HUES6 (cell line): ENCODE measurements at regions not wholly inside any gene's neighbourhood (a gene's known extent, or its start where the extent isn't known, plus 50 kb on each side); places are given as distances from the start of the nearest gene placed in this dataset.
"Not testable (repeated sequence)": the region's sequence is repeated elsewhere in the genome, so short reads cannot be mapped to it uniquely, and the experiment has no call there.

Source experiments
- H3K27ac ChIP-seq: 2 replicates; pipeline ENCODE4 v1.7.0; 2013; ENCODE audit warnings: low read depth, mild to moderate bottlenecking, low read length, inconsistent platforms
- H3K27me3 ChIP-seq: 2 replicates; pipeline ENCODE4 v1.6.1; 2013; ENCODE audit warnings: low read length; ENCODE audit not compliant: control insufficient read depth, insufficient read depth
- H3K36me3 ChIP-seq: 2 replicates; pipeline ENCODE4 v1.6.1; 2013; ENCODE audit warnings: low read length; ENCODE audit not compliant: control insufficient read depth, insufficient read depth
- H3K4me1 ChIP-seq: 2 replicates; pipeline ENCODE4 v1.6.1; 2013; ENCODE audit warnings: low read length; ENCODE audit not compliant: control insufficient read depth, insufficient read depth
- H3K4me3 ChIP-seq: 2 replicates; pipeline ENCODE4 v1.5.1; 2013; ENCODE audit warnings: low read depth, low read length
- H3K9ac ChIP-seq: one replicate; pipeline ENCODE4 v1.6.1; 2013; ENCODE audit warnings: mild to moderate bottlenecking, low read length
- H3K9me3 ChIP-seq: 2 replicates; pipeline ENCODE4 v1.6.1; 2013; ENCODE audit warnings: low read depth, low read length; ENCODE audit not compliant: control insufficient read depth, insufficient read depth

GRCh38 chrX:155757046-155757759 is 123.9 kb upstream of the VAMP7 start:
- Histone ChIP-seq H3K36me3 (no peaks in the 10 kb centered on the region), H3K27ac (no peak overlapping the region), H3K4me3 (no peak overlapping the region), H3K9me3 (peaks cover 5% of the 10 kb centered on the region; the same call in 1 of the 2 replicates), H3K27me3 (no peaks in the 10 kb centered on the region), H3K9ac (no peak overlapping the region), H3K4me1 (no peaks in the 10 kb centered on the region)

DNA sequence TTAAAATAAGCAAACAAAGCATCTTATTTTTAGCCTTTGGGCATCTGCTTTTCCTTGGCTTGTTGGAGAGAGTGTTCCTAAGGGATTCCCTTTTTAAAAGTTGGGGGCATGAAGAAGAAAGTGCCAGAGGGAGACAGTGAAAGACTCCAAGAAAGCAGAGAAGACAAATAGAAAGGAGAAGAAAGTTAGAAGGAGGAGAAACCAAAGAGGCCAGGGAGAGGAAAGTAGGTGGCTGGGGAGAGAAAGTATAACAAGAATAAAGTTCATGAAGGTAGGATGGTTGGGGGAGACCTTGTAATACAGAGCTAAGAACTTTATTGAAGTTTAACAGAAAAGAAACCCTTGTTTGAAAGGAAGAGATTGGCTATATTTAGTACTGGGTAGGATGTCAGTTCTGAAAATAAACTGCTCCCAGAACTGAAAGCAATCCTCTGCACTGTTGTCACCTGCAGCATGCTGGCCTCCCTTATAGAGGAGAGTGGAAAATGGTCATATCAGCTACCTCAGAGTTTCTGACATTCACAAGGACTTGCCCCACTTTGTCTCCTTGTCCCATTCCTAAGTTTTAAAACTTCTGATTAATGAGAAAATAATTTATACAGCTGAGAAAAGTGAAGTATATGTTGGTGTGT is 125.3 kb upstream of the VAMP7 start:
- peaks cover 3% of the 10 kb centered on the region; the same call in 1 of the 2 replicates for H3K9me3 ChIP-seq
- H3K4me3 ChIP-seq: no peak overlapping the region
- no peak overlapping the region for H3K9ac ChIP-seq
- H3K36me3 ChIP-seq: no peaks in the 10 kb centered on the region
- H3K4me1 ChIP-seq: no peaks in the 10 kb centered on the region
- no peaks in the 10 kb centered on the region for H3K27me3 ChIP-seq
- no peak overlapping the region for H3K27ac ChIP-seq

GRCh38 chrX:155751131-155751530 is 130.0 kb upstream of the VAMP7 start:
- no peak overlapping the region for H3K9ac ChIP-seq
- no peaks in the 10 kb centered on the region for H3K36me3 ChIP-seq
- no peak overlapping the region for H3K27ac ChIP-seq
- no peaks in the 10 kb centered on the region; the same call in 1 of the 2 replicates for H3K27me3 ChIP-seq
- no peak overlapping the region for H3K4me3 ChIP-seq
- no peaks in the 10 kb centered on the region for H3K4me1 ChIP-seq
- peaks cover 5% of the 10 kb centered on the region; the same call in 1 of the 2 replicates for H3K9me3 ChIP-seq

- H3K36me3 ChIP-seq: no peaks in the 10 kb centered on the region
- H3K27me3 ChIP-seq: no peaks in the 10 kb centered on the region; the same call in 1 of the 2 replicates
- no peaks in the 10 kb centered on the region for H3K4me1 ChIP-seq
- H3K9ac ChIP-seq: no peak overlapping the region
- H3K4me3 ChIP-seq: no peak overlapping the region
- H3K9me3 ChIP-seq: peaks cover 9% of the 10 kb centered on the region; the same call in 1 of the 2 replicates
- H3K27ac ChIP-seq: no peak overlapping the region
Observed at GRCh38 chrX:155747520-155747919, 133.6 kb upstream of the VAMP7 start.

DNA sequence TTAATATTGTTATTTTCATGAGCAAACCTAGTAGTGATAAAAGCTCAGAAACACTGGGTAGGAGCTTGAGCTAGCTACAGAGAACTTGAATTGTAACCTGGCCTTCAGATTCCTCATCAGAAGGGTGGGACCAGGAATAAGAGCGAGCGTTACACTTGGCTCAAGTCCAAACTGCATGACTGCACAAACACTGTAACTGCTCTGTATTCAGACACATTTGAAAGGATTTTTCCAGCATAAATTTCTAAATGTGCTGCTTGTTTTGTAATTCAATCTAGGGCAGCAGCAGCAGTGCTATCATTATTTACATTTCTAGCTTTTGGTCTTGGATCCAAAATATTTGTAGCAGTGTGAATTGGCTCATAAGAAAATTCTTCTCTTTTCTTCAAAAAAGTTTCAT is 133.0 kb upstream of the TMLHE start:
- H3K4me1 ChIP-seq: no peaks in the 10 kb centered on the region
- no peak overlapping the region for H3K4me3 ChIP-seq
- no peaks in the 10 kb centered on the region for H3K36me3 ChIP-seq
- no peak overlapping the region for H3K27ac ChIP-seq
- H3K9ac ChIP-seq: no peak overlapping the region
- no peaks in the 10 kb centered on the region; the same call in 1 of the 2 replicates for H3K27me3 ChIP-seq
- peaks cover 8% of the 10 kb centered on the region for H3K9me3 ChIP-seq

- H3K4me1 ChIP-seq: no peaks in the 10 kb centered on the region
- no peaks in the 10 kb centered on the region; the same call in 1 of the 2 replicates for H3K27me3 ChIP-seq
- no peak overlapping the region for H3K9ac ChIP-seq
- H3K9me3 ChIP-seq: peaks cover 12% of the 10 kb centered on the region
- no peak overlapping the region for H3K27ac ChIP-seq
- H3K4me3 ChIP-seq: no peak overlapping the region
- H3K36me3 ChIP-seq: no peaks in the 10 kb centered on the region
Observed at GRCh38 chrX:155744534-155744933, 131.8 kb upstream of the TMLHE start.

DNA sequence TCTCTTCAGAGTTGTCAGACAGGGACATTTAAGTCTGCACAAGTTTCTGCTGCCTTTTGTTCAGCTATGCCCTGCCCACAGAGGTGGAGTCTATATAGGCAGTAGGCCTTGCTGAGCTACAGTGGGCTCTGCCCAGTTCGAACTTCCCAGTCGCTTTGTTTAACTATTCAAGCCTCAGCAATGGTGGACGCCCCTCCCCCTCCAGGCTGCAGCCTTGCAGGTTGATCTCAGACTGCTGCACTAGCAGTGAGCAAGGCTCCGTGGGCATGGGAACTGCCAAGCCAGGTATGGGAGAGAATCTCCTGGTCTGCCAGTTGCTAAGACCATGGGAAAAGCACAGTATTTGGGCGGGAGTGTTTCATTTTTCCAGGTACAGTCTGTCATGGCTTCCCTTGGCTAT is 115.6 kb upstream of the TMLHE start:
- not testable (repeated sequence) for H3K36me3 ChIP-seq, H3K9me3 ChIP-seq, H3K27ac ChIP-seq, H3K9ac ChIP-seq, H3K4me1 ChIP-seq, H3K27me3 ChIP-seq, H3K4me3 ChIP-seq

- Histone ChIP-seq H3K4me1 (0 out of 2 replicates have a peak, but pooled peaks cover 4% of the 10 kb centered on the region), H3K27ac (no peak overlapping the region), H3K36me3 (no peaks in the 10 kb centered on the region), H3K4me3 (no peak overlapping the region), H3K27me3 (no peaks in the 10 kb centered on the region), H3K9me3 (peaks cover 10% of the 10 kb centered on the region; the same call in 1 of the 2 replicates), H3K9ac (no peak overlapping the region)
Observed at GRCh38 chrX:155718972-155719586, 106.3 kb upstream of the TMLHE start.

DNA sequence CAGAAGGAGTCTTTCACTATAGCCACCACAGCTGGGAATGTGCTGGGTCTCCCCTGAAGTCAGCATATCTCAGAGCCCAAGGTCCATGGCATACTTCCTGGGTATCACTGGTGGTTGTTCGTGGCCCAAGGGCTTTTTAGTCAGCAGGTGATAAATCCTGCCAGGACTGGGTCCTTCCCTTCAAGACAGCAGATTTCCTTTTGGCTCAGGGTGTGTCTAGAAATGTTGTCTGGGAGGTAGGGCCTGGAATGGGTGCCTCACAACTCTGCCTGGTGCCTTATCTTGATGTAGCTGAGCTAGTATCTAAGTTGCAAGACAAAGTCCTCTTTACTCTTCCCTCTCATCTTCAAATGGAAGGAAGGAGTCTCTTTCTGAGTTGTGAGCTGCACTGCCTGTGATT is 102.4 kb upstream of the TMLHE start:
- H3K27me3 ChIP-seq: no peaks in the 10 kb centered on the region

DNA sequence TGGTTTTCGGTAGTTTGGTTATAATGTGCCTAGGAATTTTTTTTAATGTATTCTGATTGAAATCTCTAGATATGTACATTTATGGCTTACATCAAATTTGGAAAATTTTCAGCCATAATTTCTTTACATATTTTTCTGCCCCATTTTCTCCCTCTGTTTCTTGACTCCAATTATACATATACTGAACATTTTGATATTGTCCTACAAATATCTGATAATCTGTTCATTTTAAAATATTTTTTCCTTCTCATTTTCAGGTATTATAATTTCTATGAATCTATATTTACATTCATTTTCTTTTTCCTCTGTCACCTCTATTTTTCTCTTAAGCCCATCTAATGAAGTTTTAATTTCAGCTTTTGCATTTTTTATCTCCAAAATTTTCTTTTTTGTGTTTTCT is 82.7 kb upstream of the TMLHE start:
- Histone ChIP-seq H3K4me3 (no peak overlapping the region), H3K27me3 (no peaks in the 10 kb centered on the region)

More for the DNA sequence above, 102.4 kb upstream of the TMLHE start:
- no peak overlapping the region for H3K9ac ChIP-seq
- 0 out of 2 replicates have a peak, but pooled peaks cover 4% of the 10 kb centered on the region for H3K4me1 ChIP-seq
- peaks cover 12% of the 10 kb centered on the region; the same call in 1 of the 2 replicates for H3K9me3 ChIP-seq
- no peak overlapping the region for H3K4me3 ChIP-seq
- no peaks in the 10 kb centered on the region for H3K36me3 ChIP-seq
- H3K27ac ChIP-seq: no peak overlapping the region

DNA sequence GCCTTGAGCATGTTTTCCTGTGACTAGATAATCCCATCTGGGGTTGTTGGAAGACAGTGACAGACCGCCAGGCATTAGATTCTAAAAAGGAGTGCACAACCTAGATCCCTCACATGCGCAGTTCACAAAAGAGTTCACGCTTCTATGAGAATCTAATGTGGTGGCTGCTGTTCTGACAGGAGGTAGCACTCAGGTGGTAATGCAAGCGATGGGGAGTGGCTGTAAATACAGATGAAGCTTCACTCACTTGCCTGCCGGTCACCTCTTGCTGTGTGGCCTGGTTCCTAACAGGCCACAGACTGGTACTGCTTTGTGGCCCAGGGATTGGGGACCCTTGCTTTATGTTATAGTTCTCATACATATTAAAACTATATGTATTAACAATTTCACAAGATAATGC is 81.9 kb upstream of the TMLHE start:
- Histone ChIP-seq H3K27ac (no peak overlapping the region), H3K27me3 (no peaks in the 10 kb centered on the region), H3K4me3 (no peak overlapping the region), H3K9ac (no peak overlapping the region), H3K9me3 (peaks cover 11% of the 10 kb centered on the region; the same call in 1 of the 2 replicates), H3K4me1 (no peaks in the 10 kb centered on the region), H3K36me3 (no peaks in the 10 kb centered on the region)

More for the DNA sequence above, 82.7 kb upstream of the TMLHE start:
- no peaks in the 10 kb centered on the region for H3K36me3 ChIP-seq
- H3K9ac ChIP-seq: no peak overlapping the region
- peaks cover 11% of the 10 kb centered on the region; the same call in 1 of the 2 replicates for H3K9me3 ChIP-seq
- H3K4me1 ChIP-seq: no peaks in the 10 kb centered on the region
- H3K27ac ChIP-seq: no peak overlapping the region
